ENCODE measurements at regions not wholly inside any gene's neighbourhood (a gene's known extent, or its start where the extent isn't known, plus 50 kb on each side); places are given as distances from the start of the nearest gene placed in this dataset.
A peak's percentile ranks its signal among the peaks of the same experiment; 100 is the strongest.

GRCh38 chr4:186946682-186947294 lies 223.1 kb upstream of the FAT1 start:
- intact Hi-C loops (cut with DNase I), result no loop called here
- Histone ChIP-seq H3K4me3 (no peak overlapping the region), H3K27me3 (no peaks in the 10 kb centered on the region), H3K27ac (no peak overlapping the region), H3K36me3 (no peaks in the 10 kb centered on the region), H3K4me1 (no peaks in the 10 kb centered on the region), H3K9me3 (no peaks in the 10 kb centered on the region)
- no peak for DNase-seq (ENCODE audit: low spot score in 2 of 2)
- TF ChIP-seq CTCF (IDR thresholded peaks at IDR 0.05), result no peak

- Histone ChIP-seq H3K4me3 (peak overlapping the region; percentile 7 to 36), H3K27me3 (no peaks in the 10 kb centered on the region), H3K4me1 (no peaks in the 10 kb centered on the region), H3K9me3 (no peaks in the 10 kb centered on the region), H3K36me3 (no peaks in the 10 kb centered on the region), H3K27ac (no peak overlapping the region)
- intact Hi-C loops (cut with DNase I), result no loop called here
- TF ChIP-seq CTCF (IDR thresholded peaks at IDR 0.05), result peak in 1 of 3 experiments; percentile 30
- no peak for DNase-seq (ENCODE audit: low spot score in 2 of 2)
Observed at GRCh38 chr4:186948361-186949242, 224.9 kb upstream of the FAT1 start.

- Histone ChIP-seq H3K4me3 (no peak overlapping the region), H3K36me3 (no peaks in the 10 kb centered on the region), H3K27ac (no peak overlapping the region), H3K27me3 (no peaks in the 10 kb centered on the region), H3K9me3 (no peaks in the 10 kb centered on the region), H3K4me1 (no peaks in the 10 kb centered on the region)
- no peak for DNase-seq (ENCODE audit: low spot score in 2 of 2)
- no peak for TF ChIP-seq CTCF (IDR thresholded peaks at IDR 0.05)
- intact Hi-C loops (cut with DNase I), result no loop called here
Observed at GRCh38 chr4:186949847-186950246, 226.2 kb upstream of the FAT1 start.

GRCh38 chr4:186952709-186953108 lies 229.1 kb upstream of the FAT1 start:
- no peak for TF ChIP-seq CTCF (IDR thresholded peaks at IDR 0.05)

GRCh38 chr4:186953599-186954260 lies 230.1 kb upstream of the FAT1 start:
- Histone ChIP-seq H3K36me3 (no peaks in the 10 kb centered on the region), H3K27ac (no peak overlapping the region), H3K4me3 (no peak overlapping the region), H3K27me3 (no peaks in the 10 kb centered on the region), H3K4me1 (no peaks in the 10 kb centered on the region), H3K9me3 (no peaks in the 10 kb centered on the region)
- DNase-seq (ENCODE audit: low spot score in 2 of 2), result no peak
- intact Hi-C loops (cut with DNase I), result no loop called here
- no peak for TF ChIP-seq CTCF (IDR thresholded peaks at IDR 0.05)

More at GRCh38 chr4:186952709-186953108, 229.1 kb upstream of the FAT1 start:
- no peak overlapping the region for H3K4me3 ChIP-seq
- no peaks in the 10 kb centered on the region for H3K9me3 ChIP-seq
- intact Hi-C loops (cut with DNase I), result no loop called here
- no peaks in the 10 kb centered on the region for H3K27me3 ChIP-seq
- no peaks in the 10 kb centered on the region for H3K4me1 ChIP-seq
- DNase-seq (ENCODE audit: low spot score in 2 of 2), result no peak
- H3K36me3 ChIP-seq, result no peaks in the 10 kb centered on the region
- no peak overlapping the region for H3K27ac ChIP-seq

Data from ascending aorta (tissue), 2 donors.